ENCODE measurements at regions not wholly inside any gene's neighbourhood (a gene's known extent, or its start where the extent isn't known, plus 50 kb on each side); places are given as distances from the start of the nearest gene placed in this dataset.

- TF ChIP-seq CTCF (conservative IDR thresholded peaks at IDR 0.05) (no peak), EZH2 (IDR thresholded peaks at IDR 0.05; ENCODE audit: low read depth) (no peak)
These were observed 360.3 kb upstream of the MYT1L start for GRCh38 chr2:2691419-2691818.

All from PC-9 (cell line).